ENCODE measurements at regions not wholly inside any gene's neighbourhood (a gene's known extent, or its start where the extent isn't known, plus 50 kb on each side); places are given as distances from the start of the nearest gene placed in this dataset.

GRCh38 chr11:29161191-29161590 is 855.6 kb downstream of the KCNA4 start:
- no peak for TF ChIP-seq CTCF (IDR thresholded peaks at IDR 0.05)
- no peak for TF ChIP-seq POLR2A (IDR thresholded peaks at IDR 0.05)

All from thyroid gland (tissue), 4 donors.